ENCODE measurements at regions not wholly inside any gene's neighbourhood (a gene's known extent, or its start where the extent isn't known, plus 50 kb on each side); places are given as distances from the start of the nearest gene placed in this dataset.

DNA sequence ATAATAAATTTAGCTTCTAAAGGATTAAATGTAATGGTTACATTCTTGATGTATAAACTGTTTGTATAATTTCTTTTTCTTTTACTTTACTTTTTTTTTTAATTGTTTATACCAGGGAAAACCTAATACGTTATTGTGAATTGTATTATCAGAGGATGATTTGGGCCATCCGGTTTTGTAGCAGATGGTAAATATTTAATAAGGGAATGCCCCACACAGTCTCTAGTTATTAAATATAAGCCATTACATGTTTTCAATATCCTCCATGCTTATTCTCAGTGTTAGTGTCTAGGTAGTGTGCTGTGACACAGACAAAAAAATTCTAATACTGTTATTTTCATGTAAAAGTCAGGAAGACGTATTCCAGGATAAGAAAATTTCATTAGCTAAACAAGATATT is 553.9 kb downstream of the ZNF804A start:
- DNase-seq, result no peak

DNA sequence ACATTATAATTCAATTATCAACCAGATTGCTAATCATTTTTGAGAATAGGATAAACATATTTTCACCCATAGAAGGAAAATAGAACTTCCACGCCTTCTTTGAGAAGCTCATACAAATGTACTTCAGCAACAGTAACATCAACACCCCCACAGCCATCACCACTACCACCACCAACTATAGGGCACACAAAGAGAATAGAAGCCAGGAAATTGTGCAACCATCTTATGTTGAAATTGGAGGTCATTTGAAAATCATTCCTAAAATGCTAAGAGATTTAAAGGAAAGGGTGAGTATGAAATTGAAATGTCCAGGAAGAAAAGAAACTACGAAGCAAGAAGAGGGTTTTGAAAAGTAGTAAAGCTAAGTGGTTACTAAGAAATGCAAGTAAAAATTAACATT is 563.4 kb downstream of the ZNF804A start:
- DNase-seq, result no peak

DNA sequence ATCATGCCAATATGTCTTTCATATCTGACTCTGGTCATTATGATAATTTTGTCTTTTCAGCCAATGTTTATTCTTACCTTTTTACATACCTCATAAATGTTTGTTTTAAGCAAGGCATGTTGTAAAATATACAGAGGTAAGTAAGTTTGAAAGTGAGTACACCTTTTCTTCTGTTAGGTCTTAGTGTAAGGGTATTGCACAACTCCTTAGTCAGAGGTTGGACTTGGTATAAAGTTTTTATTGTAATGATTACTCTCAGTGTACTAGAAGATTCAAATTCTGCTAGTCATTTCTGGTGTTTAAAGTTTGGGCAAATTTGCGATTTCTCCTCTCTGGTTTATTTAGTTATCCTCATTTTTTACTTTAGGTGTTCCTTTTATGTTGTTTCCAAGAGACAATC is 564.3 kb upstream of the FSIP2 start:
- no peak for DNase-seq

DNA sequence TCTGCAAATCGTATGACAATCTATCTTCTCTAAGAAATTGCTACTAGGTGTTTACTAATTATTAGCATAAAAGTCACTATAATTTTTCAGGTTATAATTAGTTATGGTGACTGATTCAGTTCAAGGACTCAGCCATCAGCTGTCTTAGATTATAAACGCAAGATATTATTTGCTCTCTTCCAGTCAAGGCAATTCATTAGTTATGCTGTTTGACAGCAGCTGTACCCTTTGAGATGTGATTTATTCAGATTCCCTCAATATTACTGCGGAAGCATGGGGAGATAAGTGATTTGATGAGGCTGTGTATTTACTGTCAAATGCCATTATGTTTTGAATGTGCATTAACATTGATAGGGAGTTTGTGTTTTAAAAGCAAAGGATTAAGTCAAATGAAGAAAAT is 558.9 kb upstream of the FSIP2 start:
- no peak for DNase-seq

DNA sequence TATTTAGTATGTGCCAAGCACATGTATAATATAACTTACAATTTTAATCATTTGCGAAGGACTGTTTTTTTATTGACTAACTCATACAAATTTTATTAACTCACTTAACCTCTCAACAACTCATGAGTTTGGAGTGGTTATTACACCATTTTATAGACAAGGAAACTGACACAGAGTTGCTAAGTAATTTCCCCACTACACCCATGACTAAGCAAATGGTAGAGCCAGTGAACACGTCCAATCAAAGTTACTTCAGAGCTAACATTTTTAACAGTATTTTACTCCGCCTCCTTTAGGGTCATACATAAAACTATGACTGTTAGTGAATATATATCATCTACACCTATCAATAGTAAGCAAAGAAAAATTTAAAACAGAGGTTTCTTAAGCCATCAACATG is 556.7 kb upstream of the FSIP2 start:
- no peak for DNase-seq

DNA sequence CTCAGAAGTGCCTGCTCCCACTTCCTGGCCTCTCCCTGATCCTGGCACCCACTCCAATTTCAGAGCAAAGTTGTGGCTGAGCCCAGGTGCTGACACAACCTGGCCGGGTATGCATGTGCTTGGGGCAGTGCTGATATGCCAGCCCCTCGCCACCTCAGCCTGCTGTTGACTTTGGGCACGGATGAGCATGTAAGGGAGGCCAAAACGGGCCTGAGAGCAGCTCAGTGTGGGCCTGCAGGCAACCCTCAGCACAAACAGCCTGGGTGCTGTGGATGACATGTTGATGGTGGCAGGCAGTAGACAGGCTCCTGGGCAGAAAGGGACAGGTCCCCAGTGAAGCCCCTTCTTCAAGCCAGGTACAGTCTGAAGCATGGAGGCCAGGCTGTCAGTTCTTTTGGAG is 553.6 kb upstream of the FSIP2 start:
- no peak for DNase-seq

DNA sequence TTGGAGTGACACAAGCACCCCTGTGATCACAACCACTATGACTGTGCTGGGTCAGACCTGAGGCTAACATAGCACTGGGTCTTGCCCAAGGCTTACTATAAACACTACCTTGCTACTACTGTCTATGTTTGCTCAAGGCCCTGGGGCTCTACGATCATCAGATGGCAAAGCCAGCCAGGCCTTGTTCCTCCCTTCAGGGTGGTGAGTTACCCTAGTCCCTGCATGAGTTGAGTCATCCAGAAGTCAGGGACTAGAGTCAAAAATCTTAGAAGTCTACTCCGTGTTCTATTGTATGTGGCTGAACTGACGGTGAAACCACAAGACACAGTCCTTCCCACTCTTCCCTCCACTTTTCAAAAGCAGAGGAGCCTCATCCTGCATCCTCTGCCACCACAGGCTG is 551.2 kb upstream of the FSIP2 start:
- no peak for DNase-seq

DNA sequence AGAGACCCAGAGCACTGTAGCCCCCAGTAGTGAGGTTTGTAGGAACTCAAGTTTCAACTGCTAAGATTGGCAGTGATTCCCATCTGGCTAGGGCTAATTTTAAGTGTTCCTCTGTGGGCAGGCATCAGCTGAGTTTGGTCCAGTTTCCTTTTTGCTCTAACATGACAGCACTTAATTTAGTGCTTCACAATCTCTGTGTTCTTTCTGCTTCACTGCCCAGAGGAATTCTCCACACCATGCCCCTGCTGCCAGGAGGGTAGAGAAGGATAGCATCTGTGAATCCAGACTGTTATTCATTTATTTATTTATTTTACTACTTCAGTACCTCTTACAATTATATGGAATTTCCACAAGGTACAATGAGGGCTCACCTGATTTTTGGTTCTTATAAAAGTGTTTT is 549.9 kb upstream of the FSIP2 start:
- no peak for DNase-seq

DNA sequence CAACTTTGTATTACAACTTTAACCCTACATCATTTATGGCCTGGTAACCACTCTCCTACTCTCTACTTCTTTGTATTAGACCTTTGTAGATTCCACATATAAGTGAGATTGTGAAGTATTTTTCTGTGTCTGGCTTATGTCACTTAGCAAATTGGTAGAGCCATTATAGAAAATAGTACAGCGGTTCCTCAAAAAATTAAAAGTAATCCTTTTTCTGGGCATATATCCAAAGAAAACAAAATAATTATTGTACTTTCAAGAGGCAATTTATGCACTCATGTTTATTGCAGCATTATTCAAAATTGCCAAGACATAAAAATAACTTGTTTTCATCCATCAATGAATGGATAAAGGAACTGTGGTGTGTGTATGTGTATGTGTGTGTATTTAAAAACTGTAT is 537.5 kb upstream of the FSIP2 start:
- no peak for DNase-seq

DNA sequence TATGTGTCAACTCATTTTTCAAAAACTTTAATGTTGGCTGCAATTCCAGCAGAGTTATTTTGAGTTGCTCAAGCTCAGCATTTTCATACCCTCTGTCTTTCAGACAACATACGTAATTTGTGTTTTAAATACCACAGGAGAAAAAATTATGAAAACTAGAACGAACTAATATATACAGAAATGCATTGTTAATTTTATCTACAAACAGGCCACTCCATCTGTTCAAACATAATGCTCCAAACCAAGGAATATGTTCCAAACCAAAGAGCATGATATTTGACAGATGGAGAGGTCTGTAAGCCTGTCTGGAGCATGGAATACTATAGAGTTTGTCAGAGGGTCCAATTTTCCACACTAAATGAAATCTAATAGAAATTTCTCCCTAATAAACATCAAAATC is 536.2 kb upstream of the FSIP2 start:
- DNase-seq, result no peak

DNA sequence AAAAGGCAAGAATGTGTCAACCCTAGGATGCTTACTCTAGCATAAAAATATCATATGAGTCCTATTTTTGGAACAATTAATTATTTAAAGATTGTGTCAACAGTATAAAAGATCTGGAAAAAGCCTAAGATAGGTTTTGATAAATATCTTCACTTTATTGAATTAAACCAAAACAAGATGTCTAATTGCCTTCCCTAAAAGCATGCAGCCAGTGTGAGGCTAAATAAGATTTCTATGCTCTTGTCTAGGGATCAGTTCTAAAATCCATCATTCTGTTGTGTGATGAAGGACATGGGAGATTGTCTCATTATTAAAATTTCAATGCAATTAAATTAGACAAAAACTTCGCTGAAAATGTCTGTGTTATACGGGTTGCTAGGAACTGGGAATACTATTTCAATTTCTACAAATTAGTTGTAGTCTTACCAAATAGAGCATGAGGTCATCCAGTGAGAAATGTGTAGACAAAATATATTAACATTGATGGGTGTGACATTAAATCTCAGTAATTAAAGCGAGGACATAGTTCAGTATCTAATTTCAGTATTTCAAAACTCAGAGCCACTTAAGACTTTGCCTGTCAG is 535.6 kb upstream of the FSIP2 start:
- DNase-seq, result no peak

DNA sequence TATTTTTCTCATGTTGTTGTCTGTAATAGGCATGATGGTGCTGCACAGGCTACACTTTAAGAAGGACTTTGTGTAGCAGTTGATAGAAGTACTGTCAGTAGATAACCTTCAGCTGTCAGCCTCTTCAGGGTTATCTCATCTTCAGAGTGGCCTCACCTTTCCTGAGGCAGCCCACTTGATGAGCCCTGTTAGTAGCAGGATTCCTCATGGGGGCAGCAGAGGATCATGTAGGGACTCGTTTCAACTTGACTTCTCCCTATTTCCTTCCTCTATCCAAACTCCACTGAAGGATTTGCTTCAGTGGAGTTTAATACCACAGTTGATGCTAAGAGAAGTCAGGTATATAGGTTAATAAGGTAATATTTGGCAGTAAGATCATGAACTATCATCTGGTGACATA is 530.3 kb upstream of the FSIP2 start:
- DNase-seq, result no peak

DNA sequence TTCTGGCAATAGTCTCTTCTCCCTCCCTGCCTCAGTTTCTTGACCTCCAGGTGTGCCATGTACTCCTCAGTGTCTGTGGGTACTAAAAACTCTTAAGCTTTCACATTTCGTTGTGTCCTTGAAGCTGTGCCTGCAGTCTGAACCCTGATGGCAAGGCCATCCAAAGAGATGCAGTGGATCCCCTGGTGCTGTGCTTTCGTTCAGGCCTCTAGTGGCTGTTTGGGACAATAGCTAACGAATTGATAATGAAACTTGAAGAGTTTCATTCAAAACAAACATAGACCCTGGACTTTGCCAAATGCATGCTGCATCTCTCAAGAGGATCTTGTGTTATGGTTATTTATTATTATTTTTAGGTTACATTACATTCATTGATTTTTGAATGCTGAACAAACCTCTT is 523.1 kb upstream of the FSIP2 start:
- no peak for DNase-seq

DNA sequence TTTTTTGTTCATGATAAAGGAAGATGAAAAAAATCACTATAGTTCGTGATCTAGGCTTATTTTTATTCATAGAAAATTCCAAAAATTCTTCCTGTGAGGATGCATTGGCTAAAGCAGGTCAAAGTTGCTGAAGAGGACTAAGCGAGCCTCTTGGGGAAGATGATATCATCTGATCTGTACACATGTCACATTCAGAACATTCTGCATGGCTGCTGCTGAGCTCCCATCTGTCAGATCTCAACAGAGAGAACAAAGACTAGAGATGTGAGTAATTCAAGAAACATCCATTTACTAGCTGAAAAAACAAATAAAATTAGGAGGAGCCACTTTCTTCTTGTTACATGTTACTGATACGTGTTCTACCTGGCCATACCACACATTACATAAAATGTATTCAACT is 518.6 kb upstream of the FSIP2 start:
- DNase-seq, result no peak

DNA sequence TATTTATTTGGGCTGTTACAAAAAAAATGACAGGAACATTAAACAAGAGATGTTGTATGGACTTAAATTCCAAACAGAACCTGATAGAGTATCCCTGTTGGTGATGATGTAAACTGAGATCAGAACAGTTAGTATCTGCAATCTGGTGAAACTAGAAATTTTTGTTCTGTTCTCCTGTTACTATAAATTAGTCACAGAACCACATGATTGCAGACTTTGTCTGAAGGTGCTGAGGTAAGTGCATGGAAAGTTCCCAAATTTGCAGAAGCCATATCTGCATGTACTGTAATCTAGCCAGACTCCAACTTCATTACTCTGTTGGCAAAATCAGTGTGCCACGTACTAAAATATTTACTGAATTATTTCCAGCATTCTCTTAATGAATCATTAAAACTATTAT is 516.3 kb upstream of the FSIP2 start:
- DNase-seq, result no peak

DNA sequence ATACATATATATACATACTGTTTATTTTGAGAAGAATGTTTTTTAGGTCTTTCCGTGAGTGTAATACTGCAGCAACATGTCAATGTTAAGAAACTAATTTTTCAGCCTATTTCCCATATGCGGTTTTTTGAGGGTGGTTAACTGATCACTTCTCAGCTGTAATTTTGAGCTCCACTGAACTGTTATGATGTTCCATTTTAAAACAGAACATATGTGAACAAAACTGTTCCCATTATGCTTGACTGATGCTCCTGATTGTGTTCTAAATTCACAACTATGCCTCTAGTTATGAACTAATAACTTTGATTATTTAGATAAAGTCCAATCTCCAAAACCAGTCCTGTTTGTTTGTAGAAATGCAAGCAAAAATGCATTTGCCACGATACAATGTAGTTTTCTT is 511.2 kb upstream of the FSIP2 start:
- DNase-seq, result no peak

DNA sequence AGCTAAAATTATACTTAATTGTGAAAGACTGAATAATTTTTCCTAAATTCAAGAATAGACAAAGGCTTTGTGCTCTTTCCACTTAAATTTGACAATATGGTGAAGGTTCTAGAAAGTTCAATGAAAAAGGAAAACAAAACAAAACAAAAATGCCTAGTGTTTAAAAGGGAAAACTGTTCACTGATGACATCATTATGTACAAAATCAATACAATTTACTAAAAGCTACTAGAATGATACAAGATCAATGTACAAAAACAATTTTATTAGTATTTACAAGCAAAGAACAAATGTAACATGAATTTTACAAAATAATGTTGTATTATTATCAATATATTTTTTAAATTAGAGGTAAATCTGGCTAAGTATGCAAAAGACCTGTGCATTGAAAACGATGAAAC is 499.1 kb upstream of the FSIP2 start:
- DNase-seq, result no peak

DNA sequence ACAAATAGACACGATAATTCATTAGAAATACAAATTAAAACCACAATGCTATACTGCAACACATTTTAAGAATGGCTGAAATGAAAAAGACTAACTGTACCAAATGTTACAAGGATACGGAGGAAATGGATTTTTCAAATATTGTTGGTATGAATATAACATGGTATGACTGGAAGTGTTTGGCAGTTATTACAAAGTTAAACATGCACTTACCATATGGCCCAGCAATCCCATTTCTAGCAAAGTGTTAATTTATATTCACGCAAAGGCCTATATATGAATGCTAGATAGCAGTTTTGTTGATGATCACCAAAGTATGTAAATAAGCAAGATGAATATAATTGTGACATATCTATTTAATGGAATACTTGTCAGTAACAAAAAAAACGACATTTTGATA is 497.8 kb upstream of the FSIP2 start:
- DNase-seq, result no peak

DNA sequence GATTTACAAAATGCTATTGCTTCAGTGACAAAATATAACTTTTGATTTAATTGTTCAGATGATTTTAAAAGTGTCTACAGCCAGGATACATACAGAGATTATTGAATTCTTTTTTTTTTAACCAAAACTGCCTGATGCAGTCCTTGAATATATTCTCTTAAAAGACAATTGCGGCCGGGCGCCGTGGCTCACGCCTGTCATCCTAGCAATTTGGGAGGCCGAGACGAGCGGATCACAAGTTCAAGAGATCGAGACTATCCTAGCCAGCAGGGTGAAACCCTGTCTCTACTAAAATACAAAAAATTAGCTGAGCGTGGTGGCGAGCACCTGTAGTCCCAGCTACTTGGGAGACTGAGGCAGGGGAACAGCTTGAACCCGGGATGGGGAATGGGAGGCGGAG is 497.0 kb upstream of the FSIP2 start:
- no peak for DNase-seq

DNA sequence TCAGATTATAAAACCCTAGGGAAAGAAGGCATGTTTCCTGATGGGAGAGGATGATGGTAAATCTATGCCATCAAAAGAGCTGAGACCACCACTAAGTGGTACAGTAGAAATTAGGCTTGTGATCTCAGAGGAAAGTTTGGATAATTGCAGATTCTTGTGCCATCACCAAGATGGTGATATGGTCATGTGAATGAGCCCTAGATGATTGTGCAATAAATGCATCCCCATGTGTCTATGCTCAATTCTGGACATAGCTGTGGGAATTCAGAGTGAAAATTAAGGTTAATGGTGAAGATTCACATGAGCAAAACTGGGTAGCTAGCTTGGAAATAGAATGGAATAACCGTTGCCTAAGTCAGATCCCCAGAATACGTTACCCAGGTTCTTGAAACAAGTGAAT is 496.1 kb upstream of the FSIP2 start:
- no peak for DNase-seq

DNA sequence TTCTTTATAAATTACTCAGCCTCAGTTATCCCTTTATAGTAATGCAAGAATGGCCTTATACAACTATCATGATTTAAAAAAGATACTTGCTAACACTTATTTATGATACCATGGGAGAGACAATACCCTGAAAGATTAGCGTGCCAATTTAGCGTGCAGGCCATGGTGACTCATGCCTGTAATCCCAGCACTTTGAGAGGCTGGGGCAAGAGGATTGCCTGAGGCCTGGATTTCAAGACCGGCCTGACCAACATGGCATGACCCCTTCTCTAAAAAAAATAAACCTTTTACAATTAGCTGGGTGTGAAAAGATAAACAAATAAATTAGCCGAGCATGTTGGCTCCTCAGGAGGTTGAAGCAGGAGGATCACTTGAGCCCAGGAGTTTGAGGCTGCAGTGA is 493.4 kb upstream of the FSIP2 start:
- no peak for DNase-seq

DNA sequence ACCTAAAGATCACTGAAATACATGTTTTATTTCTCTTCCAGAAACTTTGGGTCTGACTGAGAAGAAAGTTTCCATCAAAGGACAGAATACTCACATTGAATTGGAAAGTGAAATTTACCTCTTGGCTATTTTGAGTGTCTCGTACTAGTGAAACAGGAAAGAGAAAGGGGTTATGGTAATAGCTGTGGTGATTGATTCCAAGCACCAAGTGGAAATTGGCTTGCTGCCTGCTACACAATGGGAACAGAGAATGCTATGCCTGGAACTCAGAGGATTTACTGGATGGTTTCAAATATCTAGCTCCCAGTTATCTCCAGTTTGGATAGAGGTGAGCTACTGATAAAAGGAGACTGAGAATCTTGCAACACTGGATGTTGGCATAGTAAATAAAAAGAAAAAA is 492.8 kb upstream of the FSIP2 start:
- DNase-seq, result no peak

DNA sequence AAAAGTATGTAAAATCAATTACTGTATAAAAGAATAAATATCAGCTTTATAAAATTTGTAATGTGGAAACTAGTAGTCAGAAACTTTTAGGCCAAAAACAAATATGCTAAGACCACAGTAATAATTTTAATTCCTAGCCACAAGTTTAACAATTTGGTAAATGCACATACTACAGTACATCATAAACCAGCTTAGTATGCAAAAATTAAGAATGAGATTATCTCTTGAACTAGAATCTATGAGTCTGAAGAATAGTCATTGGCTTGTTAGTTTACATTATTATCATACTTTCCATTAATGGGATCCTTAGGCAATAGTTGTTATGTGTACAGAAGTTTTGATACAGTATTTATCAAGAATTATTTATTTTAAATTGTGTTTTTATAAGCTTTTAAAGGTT is 491.9 kb upstream of the FSIP2 start:
- DNase-seq, result no peak

DNA sequence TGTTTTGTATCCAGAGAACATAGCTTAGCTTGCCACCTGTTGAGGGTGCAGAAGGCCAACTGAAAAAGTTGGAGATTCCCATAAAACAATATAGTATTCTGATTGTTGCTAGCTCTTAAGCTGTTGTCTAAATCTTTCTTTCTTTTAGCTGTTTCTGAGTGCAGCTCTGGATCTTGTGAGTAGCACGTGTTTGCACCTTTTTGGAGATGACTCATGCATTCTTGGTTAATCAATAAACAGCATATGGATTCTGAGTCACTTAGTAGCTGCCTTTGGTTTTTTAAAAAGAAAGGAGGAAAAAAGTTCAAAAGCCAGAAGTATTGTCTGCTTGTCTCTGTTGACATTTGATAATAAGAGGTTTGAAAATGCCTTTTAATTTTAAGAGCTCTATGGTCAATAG is 483.0 kb upstream of the FSIP2 start:
- no peak for DNase-seq

DNA sequence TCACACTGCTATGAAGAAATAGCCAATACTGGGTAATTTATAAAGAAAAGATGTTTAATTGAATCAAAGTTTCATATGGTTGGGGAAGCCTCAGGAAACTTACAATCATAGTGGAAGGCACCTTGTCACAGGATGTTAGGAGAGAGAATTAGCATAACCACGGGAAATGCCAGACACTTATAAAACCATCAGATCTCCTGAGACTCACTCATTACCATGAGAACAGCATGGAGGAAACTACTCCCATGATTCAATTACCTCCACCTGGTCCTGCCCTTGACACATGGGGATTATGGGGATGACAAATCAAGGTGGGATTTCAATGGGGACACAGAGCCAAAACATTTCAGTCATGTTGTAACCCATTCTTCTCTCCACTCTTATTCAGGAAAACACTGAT is 472.9 kb upstream of the FSIP2 start:
- no peak for DNase-seq

DNA sequence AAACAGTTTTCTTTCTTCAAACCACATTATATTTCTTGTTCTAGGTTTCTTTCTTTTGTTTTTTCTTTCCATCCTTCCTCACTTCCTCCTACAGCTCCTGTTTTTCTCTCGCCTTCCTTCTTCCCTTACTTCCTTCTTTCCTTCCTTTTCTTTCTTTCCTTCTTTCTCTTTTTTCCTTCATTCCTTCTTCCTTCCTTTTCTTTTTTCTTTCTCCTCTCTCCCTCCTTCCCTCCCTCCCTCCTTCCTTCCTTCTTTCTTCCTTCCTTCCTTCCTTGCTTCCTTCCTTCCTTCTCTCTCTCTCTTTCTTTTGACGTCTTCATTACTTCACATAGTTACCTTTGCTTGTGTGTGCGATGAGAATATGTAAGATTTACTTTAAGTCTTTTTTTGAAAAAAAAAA is 470.0 kb upstream of the FSIP2 start:
- DNase-seq, result no peak

Data from CD4-positive, alpha-beta T cell treated with Interleukin-15 for 1 hour (primary cell).